ENCODE measurements at regions not wholly inside any gene's neighbourhood (a gene's known extent, or its start where the extent isn't known, plus 50 kb on each side); places are given as distances from the start of the nearest gene placed in this dataset.

- Mint-ChIP-seq H3K4me3 (no peak overlapping the region), H3K4me1 (ENCODE audit: unreplicated experiment) (peaks cover 23% of the 10 kb centered on the region), H3K27me3 (peaks cover 14% of the 10 kb centered on the region), H3K36me3 (no peaks in the 10 kb centered on the region), H3K9me3 (no peaks in the 10 kb centered on the region), H3K27ac (no peak overlapping the region)
- DNase-seq (ENCODE audit: extremely low spot score, unreplicated experiment): no peak
- TF ChIP-seq, protein P1, sequence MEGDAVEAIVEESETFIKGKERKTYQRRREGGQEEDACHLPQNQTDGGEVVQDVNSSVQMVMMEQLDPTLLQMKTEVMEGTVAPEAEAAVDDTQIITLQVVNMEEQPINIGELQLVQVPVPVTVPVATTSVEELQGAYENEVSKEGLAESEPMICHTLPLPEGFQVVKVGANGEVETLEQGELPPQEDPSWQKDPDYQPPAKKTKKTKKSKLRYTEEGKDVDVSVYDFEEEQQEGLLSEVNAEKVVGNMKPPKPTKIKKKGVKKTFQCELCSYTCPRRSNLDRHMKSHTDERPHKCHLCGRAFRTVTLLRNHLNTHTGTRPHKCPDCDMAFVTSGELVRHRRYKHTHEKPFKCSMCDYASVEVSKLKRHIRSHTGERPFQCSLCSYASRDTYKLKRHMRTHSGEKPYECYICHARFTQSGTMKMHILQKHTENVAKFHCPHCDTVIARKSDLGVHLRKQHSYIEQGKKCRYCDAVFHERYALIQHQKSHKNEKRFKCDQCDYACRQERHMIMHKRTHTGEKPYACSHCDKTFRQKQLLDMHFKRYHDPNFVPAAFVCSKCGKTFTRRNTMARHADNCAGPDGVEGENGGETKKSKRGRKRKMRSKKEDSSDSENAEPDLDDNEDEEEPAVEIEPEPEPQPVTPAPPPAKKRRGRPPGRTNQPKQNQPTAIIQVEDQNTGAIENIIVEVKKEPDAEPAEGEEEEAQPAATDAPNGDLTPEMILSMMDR (conservative IDR thresholded peaks at IDR 0.05): no peak
These were observed 274.7 kb downstream of the RPLP1 start for GRCh38 chr15:69727121-69727924.

DNA sequence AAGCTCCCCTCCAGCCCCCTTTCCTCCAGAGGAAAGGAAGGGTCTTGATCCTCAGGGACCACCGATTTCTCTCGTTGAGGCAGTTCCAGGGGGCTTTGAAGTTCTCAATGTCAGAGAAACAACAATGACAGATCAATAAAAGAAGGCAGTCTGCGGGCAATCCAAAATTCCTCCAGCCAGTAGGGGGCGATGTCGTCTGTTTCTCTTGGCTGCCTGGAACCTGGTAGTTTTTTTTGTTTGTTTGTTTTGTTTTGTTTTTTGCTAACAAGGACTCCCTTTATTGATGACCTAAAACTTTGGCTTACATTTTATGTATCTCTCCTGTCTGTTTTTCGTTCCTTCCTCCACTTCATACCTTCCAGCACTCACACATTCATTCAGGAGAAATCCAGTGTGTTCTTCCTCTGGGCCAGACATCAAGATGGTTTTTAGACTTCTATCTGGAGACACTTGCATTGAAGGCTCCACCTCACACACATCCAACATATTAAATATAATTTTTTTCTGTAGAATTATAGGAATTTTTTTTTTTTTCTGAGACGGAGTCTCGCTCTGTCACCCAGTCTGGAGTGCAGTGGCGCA is 276.6 kb downstream of the RPLP1 start:
- TF ChIP-seq, protein P1 (conservative IDR thresholded peaks at IDR 0.05): peak; percentile 85
- Mint-ChIP-seq H3K27ac (peak overlapping the region; percentile 19), H3K27me3 (peaks cover 16% of the 10 kb centered on the region), H3K4me1 (ENCODE audit: unreplicated experiment) (peaks cover 19% of the 10 kb centered on the region), H3K9me3 (no peaks in the 10 kb centered on the region), H3K36me3 (no peaks in the 10 kb centered on the region), H3K4me3 (no peak overlapping the region)
- no peak for DNase-seq (ENCODE audit: extremely low spot score, unreplicated experiment)

GRCh38 chr15:69730281-69731080 is 277.9 kb downstream of the RPLP1 start:
- TF ChIP-seq, protein P1 (conservative IDR thresholded peaks at IDR 0.05): no peak
- H3K36me3 Mint-ChIP-seq: no peaks in the 10 kb centered on the region
- H3K27ac Mint-ChIP-seq: peak overlapping the region; percentile 25
- no peak for DNase-seq (ENCODE audit: extremely low spot score, unreplicated experiment)
- no peaks in the 10 kb centered on the region for H3K9me3 Mint-ChIP-seq
- H3K4me3 Mint-ChIP-seq: peak overlapping the region; percentile 13
- peaks cover 9% of the 10 kb centered on the region for H3K27me3 Mint-ChIP-seq
- peaks cover 31% of the 10 kb centered on the region for H3K4me1 Mint-ChIP-seq (ENCODE audit: unreplicated experiment)

DNA sequence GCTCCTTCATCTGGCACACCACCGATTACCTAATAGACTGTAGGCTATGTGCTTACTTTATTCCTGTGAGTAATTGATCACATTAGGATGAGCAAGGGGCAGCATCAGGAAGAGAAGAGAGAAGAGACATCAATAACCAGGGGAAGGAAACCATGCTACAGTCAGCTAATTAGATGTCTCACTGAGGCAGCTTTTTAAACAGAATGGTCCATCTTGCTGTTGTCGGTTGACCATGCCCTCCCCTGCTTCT is 278.4 kb downstream of the RPLP1 start:
- Mint-ChIP-seq H3K4me1 (ENCODE audit: unreplicated experiment) (peaks cover 37% of the 10 kb centered on the region), H3K9me3 (no peaks in the 10 kb centered on the region), H3K36me3 (no peaks in the 10 kb centered on the region), H3K4me3 (no peak overlapping the region), H3K27ac (peak overlapping the region; percentile 42), H3K27me3 (peaks cover 7% of the 10 kb centered on the region)
- TF ChIP-seq, protein P1 (conservative IDR thresholded peaks at IDR 0.05): no peak
- DNase-seq (ENCODE audit: extremely low spot score, unreplicated experiment): no peak

GRCh38 chr15:69731581-69731980 is 279.0 kb downstream of the RPLP1 start:
- no peak for DNase-seq (ENCODE audit: extremely low spot score, unreplicated experiment)
- no peak overlapping the region for H3K4me3 Mint-ChIP-seq
- H3K36me3 Mint-ChIP-seq: no peaks in the 10 kb centered on the region
- peak overlapping the region; percentile 64 for H3K27ac Mint-ChIP-seq
- peaks cover 7% of the 10 kb centered on the region for H3K27me3 Mint-ChIP-seq
- TF ChIP-seq, protein P1 (conservative IDR thresholded peaks at IDR 0.05): no peak
- H3K4me1 Mint-ChIP-seq (ENCODE audit: unreplicated experiment): peaks cover 40% of the 10 kb centered on the region
- no peaks in the 10 kb centered on the region for H3K9me3 Mint-ChIP-seq

Measured in type B pancreatic cell (in vitro differentiated cells).